Loucy (cell line): ENCODE measurements at regions not wholly inside any gene's neighbourhood (a gene's known extent, or its start where the extent isn't known, plus 50 kb on each side); places are given as distances from the start of the nearest gene placed in this dataset.

Source experiments
- H2AFZ ChIP-seq: fragments of 200-600 bp; sonication (generic); 2 replicates; pipeline ENCODE4 v1.6.0; 2016; ENCODE audit warnings: antibody characterized with exemption, mild to moderate bottlenecking, low read length, moderate library complexity
- H3F3A ChIP-seq: fragments of 200-600 bp; 2 replicates; pipeline ENCODE4 v1.6.0; 2016; ENCODE audit warnings: antibody characterized with exemption, low read depth, mild to moderate bottlenecking
- H3K27me3 ChIP-seq: fragments of 200-600 bp; sonication (generic); 2 replicates; pipeline ENCODE4 v1.6.1; 2014; ENCODE audit warnings: low read length, mild to moderate bottlenecking; ENCODE audit not compliant: insufficient read depth, poor library complexity, severe bottlenecking
- H3K36me3 ChIP-seq: fragments of 200-600 bp; sonication (generic); 2 replicates; pipeline ENCODE4 v1.6.1; 2016; ENCODE audit warnings: low read length; ENCODE audit not compliant: insufficient read depth
- H3K4me1 ChIP-seq: fragments of 200-600 bp; sonication (generic); 2 replicates; pipeline ENCODE4 v1.5.1; 2014; ENCODE audit warnings: low read length, mild to moderate bottlenecking; ENCODE audit not compliant: insufficient read depth, poor library complexity, severe bottlenecking
- H3K4me2 ChIP-seq: fragments of 200-600 bp; sonication (generic); 2 replicates; pipeline ENCODE4 v1.6.0; 2014; ENCODE audit warnings: antibody characterized with exemption, low read length, low read depth, mild to moderate bottlenecking; ENCODE audit not compliant: poor library complexity, severe bottlenecking
- H3K4me3 ChIP-seq: fragments of 200-600 bp; sonication (generic); 2 replicates; pipeline ENCODE4 v1.5.1; 2014; ENCODE audit warnings: low read length, mild to moderate bottlenecking, mixed read lengths; ENCODE audit not compliant: poor library complexity, severe bottlenecking
- H3K79me2 ChIP-seq: fragments of 200-600 bp; sonication (generic); 2 replicates; pipeline ENCODE4 v1.6.1; 2014; ENCODE audit warnings: low read length; ENCODE audit not compliant: insufficient read depth
- H3K9ac ChIP-seq: fragments of 200-600 bp; sonication (generic); 2 replicates; pipeline ENCODE4 v1.6.0; 2014; ENCODE audit warnings: mild to moderate bottlenecking, low read depth, low read length, moderate library complexity; ENCODE audit not compliant: poor library complexity, severe bottlenecking
- H3K9me2 ChIP-seq: fragments of 200-600 bp; sonication (generic); replicated peaks from 2 replicates; pipeline ENCODE4 v1.6.1; 2016; ENCODE audit warnings: low read depth, low read length, mixed read lengths
- H3K9me3 ChIP-seq: fragments of 200-600 bp; sonication (generic); 2 replicates; pipeline ENCODE4 v1.6.1; 2014; ENCODE audit warnings: mild to moderate bottlenecking, antibody characterized with exemption, low read length, low read depth; ENCODE audit not compliant: insufficient read depth
- H4K20me1 ChIP-seq: fragments of 200-600 bp; sonication (generic); 2 replicates; pipeline ENCODE4 v1.6.0; 2014; ENCODE audit warnings: antibody characterized with exemption, low read length, mild to moderate bottlenecking; ENCODE audit not compliant: insufficient read depth, poor library complexity, severe bottlenecking
- EZH2phosphoT487 ChIP-seq: fragments of 200-600 bp; IDR thresholded peaks from 2 replicates; pipeline ENCODE4 v1.6.1; 2018; ENCODE audit warnings: antibody characterized with exemption, mild to moderate bottlenecking, moderate library complexity, borderline replicate concordance
- TF ChIP-seq, protein P1 (sequence below): fragments of 200-600 bp; sonication (generic); conservative IDR thresholded peaks from 2 replicates; pipeline ENCODE4 v1.5.1; 2014; ENCODE audit warnings: mild to moderate bottlenecking, antibody characterized with exemption, low read length

DNA sequence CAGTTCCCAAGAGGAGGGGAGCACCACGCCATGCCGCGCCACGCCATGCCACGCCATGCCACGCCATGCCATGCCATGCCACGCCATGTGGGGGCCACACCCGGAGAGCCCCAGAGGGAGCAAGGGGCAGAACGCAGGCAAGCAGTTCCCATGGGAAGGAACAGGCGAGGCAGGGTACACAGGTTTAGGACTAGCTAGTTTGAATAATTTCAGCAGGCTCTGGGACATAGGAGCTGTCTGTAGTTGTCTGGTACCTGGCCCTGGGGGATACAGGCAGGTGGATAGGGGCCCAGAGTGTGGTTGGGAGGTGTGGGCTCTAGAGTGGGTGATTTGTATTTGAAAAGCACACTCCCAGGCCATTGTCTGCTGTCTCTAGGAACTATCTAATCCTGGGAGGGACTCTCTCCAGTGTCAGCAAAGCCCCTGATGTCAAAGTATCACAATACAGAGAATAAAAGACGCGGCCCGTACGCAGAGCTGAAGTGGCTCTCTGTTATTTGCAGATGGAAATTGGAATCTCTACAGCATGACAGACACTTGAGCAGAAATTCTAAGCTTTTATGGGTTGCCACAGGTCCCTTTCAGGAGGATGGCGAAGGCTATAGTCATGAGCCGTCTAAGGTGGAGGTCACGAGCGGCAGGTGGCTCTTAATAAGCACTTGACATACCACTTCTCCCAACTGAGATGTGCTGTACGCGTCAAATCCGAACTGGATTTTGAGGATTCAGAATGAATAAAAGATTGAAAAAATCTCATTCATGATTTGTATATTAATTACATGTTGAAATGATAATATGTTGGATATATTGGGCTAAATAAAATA, 220.8 kb upstream of the TNRC6C start:
- Histone ChIP-seq H3K79me2 (no peaks in the 10 kb centered on the region), H2AFZ (no peak overlapping the region), H3K9me2 (no peaks in the 10 kb centered on the region), H3K9me3 (peaks cover 8% of the 10 kb centered on the region; the same call in 1 of the 2 replicates), H3K4me2 (no peak overlapping the region), H3K4me3 (no peak overlapping the region), H3K36me3 (no peaks in the 10 kb centered on the region), H3K9ac (no peak overlapping the region), H3K27me3 (no peaks in the 10 kb centered on the region), H3K4me1 (no peaks in the 10 kb centered on the region), H3F3A (no peaks in the 10 kb centered on the region), H4K20me1 (no peaks in the 10 kb centered on the region)
- no peak for TF ChIP-seq EZH2phosphoT487
- TF ChIP-seq, protein P1, sequence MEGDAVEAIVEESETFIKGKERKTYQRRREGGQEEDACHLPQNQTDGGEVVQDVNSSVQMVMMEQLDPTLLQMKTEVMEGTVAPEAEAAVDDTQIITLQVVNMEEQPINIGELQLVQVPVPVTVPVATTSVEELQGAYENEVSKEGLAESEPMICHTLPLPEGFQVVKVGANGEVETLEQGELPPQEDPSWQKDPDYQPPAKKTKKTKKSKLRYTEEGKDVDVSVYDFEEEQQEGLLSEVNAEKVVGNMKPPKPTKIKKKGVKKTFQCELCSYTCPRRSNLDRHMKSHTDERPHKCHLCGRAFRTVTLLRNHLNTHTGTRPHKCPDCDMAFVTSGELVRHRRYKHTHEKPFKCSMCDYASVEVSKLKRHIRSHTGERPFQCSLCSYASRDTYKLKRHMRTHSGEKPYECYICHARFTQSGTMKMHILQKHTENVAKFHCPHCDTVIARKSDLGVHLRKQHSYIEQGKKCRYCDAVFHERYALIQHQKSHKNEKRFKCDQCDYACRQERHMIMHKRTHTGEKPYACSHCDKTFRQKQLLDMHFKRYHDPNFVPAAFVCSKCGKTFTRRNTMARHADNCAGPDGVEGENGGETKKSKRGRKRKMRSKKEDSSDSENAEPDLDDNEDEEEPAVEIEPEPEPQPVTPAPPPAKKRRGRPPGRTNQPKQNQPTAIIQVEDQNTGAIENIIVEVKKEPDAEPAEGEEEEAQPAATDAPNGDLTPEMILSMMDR: no peak

DNA sequence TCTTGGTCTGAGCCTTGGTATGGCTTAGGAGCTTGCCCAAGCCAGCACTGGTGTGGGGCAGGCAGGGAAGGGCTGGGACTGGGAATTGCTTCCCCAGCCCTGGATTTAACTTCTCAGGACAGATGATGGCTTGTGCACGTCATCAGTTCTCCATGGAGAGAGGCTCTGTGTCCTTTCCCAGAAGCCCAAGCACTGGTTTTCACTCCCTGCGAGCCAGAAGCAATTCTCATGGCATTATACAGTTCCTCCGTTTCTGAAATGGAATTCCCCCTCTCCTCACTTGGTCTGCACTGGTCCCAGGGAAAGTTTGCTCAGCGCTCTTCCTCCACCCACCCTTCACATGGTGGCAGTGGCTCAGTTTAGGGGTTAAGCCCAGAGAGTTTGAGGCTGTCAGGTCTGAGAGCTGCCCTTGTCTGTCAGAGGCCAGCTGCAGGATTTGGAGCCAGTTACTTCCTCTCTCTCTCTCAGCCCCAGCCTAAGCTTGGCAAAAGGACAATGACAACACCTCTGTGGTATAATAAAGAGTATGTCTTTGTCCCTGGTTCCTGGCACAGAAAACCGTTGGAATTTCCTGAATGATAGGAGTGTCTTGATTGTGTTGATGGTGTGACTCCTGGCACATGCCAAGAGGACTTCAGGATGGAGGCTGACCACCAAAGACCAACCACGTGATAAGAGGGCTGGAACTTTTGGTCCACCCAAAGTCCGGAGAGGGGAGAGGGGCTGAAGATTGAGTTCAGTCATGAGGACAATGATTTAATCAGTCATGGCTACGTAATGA, 219.6 kb upstream of the TNRC6C start:
- H3K9me2 ChIP-seq: no peaks in the 10 kb centered on the region
- no peak overlapping the region for H3K4me2 ChIP-seq
- H3K9ac ChIP-seq: no peak overlapping the region
- no peaks in the 10 kb centered on the region for H3F3A ChIP-seq
- no peaks in the 10 kb centered on the region for H4K20me1 ChIP-seq
- no peaks in the 10 kb centered on the region for H3K4me1 ChIP-seq
- no peak for TF ChIP-seq EZH2phosphoT487
- TF ChIP-seq, protein P1: no peak
- H3K9me3 ChIP-seq: no peaks in the 10 kb centered on the region
- no peak overlapping the region for H3K4me3 ChIP-seq
- no peaks in the 10 kb centered on the region for H3K79me2 ChIP-seq
- no peak overlapping the region for H2AFZ ChIP-seq
- H3K27me3 ChIP-seq: no peaks in the 10 kb centered on the region
- H3K36me3 ChIP-seq: no peaks in the 10 kb centered on the region

DNA sequence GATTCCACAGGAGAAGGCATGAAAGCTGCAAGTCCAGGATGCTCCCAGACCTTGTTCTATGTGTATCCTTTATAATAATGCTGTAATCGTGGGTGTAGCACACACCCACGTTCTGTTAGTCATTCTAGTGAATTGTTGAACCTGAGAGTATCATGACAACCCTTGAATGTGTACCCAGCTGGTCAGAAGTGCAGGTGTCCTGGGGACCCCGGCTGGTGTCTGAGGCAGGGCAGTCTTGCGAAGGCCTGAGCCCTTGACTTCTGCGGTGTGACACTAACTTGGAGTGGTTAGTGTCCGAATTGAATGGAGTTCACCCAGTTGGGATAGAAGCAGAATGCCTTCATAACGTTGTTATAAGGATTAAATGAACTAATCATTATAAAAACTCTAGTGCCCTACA, 218.0 kb upstream of the TNRC6C start:
- TF ChIP-seq, protein P1: no peak
- no peak for TF ChIP-seq EZH2phosphoT487
- no peaks in the 10 kb centered on the region for H3K4me1 ChIP-seq
- no peaks in the 10 kb centered on the region for H3F3A ChIP-seq
- no peaks in the 10 kb centered on the region for H3K79me2 ChIP-seq
- H3K27me3 ChIP-seq: no peaks in the 10 kb centered on the region
- no peak overlapping the region for H3K4me3 ChIP-seq
- H4K20me1 ChIP-seq: no peaks in the 10 kb centered on the region
- H3K36me3 ChIP-seq: no peaks in the 10 kb centered on the region
- H3K9me2 ChIP-seq: no peaks in the 10 kb centered on the region
- no peaks in the 10 kb centered on the region for H3K9me3 ChIP-seq
- H2AFZ ChIP-seq: no peak overlapping the region
- H3K9ac ChIP-seq: no peak overlapping the region
- no peak overlapping the region for H3K4me2 ChIP-seq
